Skin of body (tissue), 1 donor: ENCODE measurements at regions not wholly inside any gene's neighbourhood (a gene's known extent, or its start where the extent isn't known, plus 50 kb on each side); places are given as distances from the start of the nearest gene placed in this dataset.
A peak's percentile ranks its signal among the peaks of the same experiment; 100 is the strongest.
"Not testable (repeated sequence)": the region's sequence is repeated elsewhere in the genome, so short reads cannot be mapped to it uniquely, and the experiment has no call there.

Experiments used
- DNase-seq: peaks from one replicate; lab custom pipeline; 2025; lab: John Stamatoyannopoulos, UW

GRCh38 chr9:81811688-81812087 lies 116.5 kb upstream of the SPATA31D4 start:
- DNase-seq, result not testable (repeated sequence)

- no peak for DNase-seq
These were observed 113.8 kb upstream of the SPATA31D4 start for GRCh38 chr9:81814401-81814793.

- no peak for DNase-seq
These were observed 113.3 kb upstream of the SPATA31D4 start for GRCh38 chr9:81814794-81815464.

- DNase-seq, result no peak
These were observed 112.4 kb upstream of the SPATA31D4 start for GRCh38 chr9:81815781-81816180.

- no peak for DNase-seq
These were observed 109.1 kb upstream of the SPATA31D4 start for GRCh38 chr9:81819155-81819554.

- no peak for DNase-seq
These were observed 108.2 kb upstream of the SPATA31D4 start for GRCh38 chr9:81819859-81820546.

- DNase-seq, result no peak
These were observed 105.8 kb upstream of the SPATA31D4 start for GRCh38 chr9:81822301-81822865.

- DNase-seq, result no peak
These were observed 105.3 kb upstream of the SPATA31D4 start for GRCh38 chr9:81822967-81823366.

GRCh38 chr9:81823672-81824554 lies 104.3 kb upstream of the SPATA31D4 start:
- no peak for DNase-seq

- no peak for DNase-seq
These were observed 103.2 kb upstream of the SPATA31D4 start for GRCh38 chr9:81824802-81825730.

GRCh38 chr9:81825846-81826516 lies 102.2 kb upstream of the SPATA31D4 start:
- peak; percentile 87 for DNase-seq

GRCh38 chr9:81826517-81826906 lies 101.7 kb upstream of the SPATA31D4 start:
- DNase-seq, result peak; percentile 87

GRCh38 chr9:81827616-81828296 lies 100.5 kb upstream of the SPATA31D4 start:
- no peak for DNase-seq

- DNase-seq, result no peak
These were observed 98.9 kb upstream of the SPATA31D4 start for GRCh38 chr9:81829195-81829882.

GRCh38 chr9:81830431-81830830 lies 97.8 kb upstream of the SPATA31D4 start:
- DNase-seq, result not testable (repeated sequence)

- peak; percentile 28 for DNase-seq
These were observed 95.5 kb upstream of the SPATA31D4 start for GRCh38 chr9:81832571-81833285.

GRCh38 chr9:81833563-81834345 lies 94.5 kb upstream of the SPATA31D4 start:
- DNase-seq, result no peak
